ENCODE measurements at regions not wholly inside any gene's neighbourhood (a gene's known extent, or its start where the extent isn't known, plus 50 kb on each side); places are given as distances from the start of the nearest gene placed in this dataset.

GRCh38 chr15:80308002-80308401 lies 56.0 kb upstream of the CTXND1 start:
- DNase-seq: no peak

DNA sequence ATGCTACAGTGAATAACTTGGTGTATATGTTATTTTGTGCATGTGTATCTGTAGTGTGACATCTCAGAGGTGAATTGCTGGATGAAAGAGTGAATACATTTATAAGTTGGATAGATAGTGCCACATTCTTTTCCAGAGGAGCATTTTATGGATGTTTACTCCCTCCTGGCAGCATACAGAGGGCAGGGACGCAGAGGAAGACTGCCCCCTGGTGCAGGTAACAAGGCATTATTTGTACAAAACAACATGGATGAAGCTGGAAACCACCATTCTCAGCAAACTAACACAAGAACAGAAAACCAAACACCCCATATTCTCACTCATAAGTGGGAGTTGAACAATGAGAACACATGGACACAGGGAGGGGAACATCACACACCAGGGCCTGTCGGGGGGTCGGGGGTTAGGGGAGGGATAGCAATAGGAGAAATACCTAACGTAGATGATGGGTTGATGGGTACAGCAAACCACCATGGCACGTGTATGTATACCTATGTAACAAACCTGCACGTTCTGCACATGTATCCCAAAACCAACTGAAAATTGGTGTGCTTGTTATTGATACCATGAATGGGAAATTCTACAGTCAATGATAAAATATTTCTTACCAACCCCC lies 57.9 kb upstream of the CTXND1 start:
- DNase-seq: peak in 1 of 2 experiments; percentile 1

GRCh38 chr15:80310776-80311175 lies 58.8 kb upstream of the CTXND1 start:
- no peak for DNase-seq

DNA sequence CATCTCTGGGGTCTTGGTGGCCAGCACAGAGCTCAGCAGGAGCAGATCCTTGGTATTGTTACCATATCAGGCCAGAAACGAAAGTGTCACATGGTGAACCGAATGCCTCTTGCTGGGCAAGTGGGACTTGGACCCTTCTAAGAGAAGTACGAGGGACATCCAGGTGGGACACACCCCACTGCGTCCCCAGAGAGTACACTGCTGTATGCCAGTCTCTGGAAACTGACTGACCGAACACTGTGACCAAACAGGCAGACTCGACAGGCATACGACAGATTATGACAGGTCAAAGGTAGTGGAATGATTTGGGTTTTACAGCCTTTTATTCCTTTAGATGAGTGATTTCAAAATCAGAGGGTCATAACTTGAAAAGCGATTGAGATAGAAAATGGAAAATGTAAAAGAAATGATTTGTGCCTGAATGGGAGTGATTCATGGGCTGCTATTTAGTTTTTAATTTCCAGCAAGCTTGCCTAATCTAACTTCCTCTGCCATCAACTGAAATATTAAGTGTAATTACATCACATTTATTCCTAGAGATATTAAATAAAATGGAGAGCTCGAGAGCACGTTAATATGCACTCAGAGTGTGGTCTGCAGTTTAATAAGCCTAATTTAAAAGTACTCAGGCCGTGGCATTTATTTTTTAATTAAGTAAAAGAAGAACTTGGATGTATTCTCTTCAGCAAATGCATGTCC lies 63.4 kb upstream of the CTXND1 start:
- no peak for DNase-seq

GRCh38 chr15:80317389-80318182 lies 65.6 kb upstream of the CTXND1 start:
- no peak for DNase-seq

DNA sequence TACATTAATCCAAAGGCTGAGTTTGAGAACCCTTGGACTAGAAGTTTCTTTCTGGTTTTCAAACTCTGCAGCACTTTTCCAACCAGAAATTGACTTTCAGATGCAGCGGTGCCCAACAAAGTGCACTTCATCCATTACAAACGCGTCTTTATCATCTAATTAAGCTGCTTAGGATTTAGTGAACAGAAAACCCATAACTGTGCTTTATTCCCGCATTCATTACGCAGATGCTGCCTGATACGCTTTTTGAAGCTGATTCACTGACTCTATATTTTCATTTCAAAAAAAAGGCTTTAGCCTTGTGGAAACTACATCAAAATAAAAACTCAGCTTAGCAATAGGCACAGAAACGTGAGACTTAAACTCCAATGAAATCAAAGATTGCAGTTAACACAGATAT lies 69.8 kb upstream of the CTXND1 start:
- DNase-seq: no peak

- DNase-seq: no peak
These were observed 71.3 kb upstream of the CTXND1 start for GRCh38 chr15:80323285-80323684.

DNA sequence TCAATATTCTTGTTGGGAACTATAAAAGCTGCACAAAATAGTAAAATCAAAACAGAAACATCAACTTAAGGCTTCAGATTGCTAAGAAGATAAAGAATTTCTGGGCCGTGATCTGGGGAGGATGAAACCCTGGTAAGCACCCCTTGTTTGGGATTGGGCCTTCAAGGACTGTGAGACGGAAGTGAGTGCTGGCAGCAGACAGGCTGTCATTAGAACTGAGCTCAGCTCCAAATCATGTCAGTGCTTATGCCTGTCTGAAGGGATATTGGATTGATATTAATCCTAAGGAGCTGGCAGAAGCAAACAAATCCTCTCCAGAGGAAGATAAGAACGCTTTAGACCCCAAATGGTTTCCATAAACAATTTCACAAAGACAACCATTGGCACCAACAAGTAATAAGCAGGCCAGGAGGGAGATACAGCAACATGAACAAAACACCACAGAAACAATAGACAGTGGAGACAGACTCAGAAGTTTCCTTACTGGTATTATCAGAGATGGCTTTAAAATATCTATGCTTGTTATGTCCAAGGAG lies 72.6 kb upstream of the CTXND1 start:
- no peak for DNase-seq

GRCh38 chr15:80325206-80325605 lies 73.2 kb upstream of the CTXND1 start:
- DNase-seq: no peak

- DNase-seq: no peak
These were observed 74.3 kb upstream of the CTXND1 start for GRCh38 chr15:80326270-80326669.

GRCh38 chr15:80328496-80328895 lies 75.7 kb upstream of the ARNT2 start:
- no peak for DNase-seq

DNA sequence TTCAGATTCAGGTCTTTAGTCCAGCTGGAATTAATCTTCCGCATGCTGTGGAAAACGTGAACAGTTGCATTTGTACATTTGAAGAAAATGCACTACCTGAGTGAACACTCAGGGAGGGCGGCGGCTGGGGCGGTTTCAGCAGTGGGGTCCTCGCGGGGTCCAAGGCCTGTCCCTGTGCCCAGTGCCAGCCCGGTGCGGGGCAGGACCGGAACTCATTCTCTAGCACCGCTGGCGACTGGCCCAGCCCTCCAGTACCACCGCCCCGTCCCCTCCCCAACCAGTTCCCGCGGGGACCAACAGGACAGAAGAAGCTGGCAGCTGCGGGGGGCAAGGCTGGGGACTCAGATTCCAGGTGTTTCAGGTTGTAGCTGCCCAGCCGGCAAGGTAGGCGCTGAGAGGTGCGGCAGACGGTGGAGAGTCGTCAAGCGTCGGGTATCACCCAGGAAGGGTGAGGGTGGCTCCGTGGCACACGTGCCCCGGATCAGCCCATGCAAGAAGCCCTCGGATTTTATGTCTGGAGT lies 72.2 kb upstream of the ARNT2 start:
- DNase-seq: no peak

DNA sequence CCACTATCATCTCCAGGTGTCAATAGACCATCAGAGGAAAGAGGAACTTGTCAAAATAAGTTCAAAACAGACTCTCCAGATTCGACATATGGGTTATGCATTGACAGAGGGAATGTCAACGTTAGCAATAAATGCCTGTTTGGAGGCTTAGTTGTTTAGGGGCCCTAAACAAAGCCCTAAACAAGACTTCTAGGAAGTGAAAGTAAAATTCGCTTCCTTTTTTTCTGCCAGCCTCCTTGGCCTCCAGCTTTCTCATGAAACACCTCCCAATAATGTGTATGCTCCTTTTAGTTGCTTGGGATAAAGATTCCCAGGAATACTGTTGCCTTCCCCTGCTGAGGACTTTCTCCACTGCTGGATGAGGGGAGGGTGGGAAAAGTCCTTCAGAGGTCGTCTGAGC lies 70.9 kb upstream of the ARNT2 start:
- DNase-seq: no peak

DNA sequence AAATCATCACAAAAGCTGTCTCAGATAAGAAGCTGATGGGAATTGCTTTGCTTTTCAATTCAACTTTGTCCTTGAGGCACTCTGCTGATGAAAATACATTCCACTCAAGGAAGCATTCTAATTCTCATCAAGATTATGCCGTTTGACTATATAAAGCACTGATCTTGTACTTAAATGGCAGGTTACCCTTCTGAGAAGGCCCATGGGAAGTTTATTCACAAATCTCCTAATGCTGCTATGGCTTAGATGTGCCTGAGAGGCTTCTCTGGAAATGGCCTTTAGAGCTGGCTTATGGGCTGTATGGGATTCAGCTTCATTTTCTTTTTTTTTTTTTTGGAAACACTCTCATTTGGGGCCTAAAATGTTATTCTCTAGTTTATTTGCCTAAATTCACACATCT lies 69.7 kb upstream of the ARNT2 start:
- no peak for DNase-seq

DNA sequence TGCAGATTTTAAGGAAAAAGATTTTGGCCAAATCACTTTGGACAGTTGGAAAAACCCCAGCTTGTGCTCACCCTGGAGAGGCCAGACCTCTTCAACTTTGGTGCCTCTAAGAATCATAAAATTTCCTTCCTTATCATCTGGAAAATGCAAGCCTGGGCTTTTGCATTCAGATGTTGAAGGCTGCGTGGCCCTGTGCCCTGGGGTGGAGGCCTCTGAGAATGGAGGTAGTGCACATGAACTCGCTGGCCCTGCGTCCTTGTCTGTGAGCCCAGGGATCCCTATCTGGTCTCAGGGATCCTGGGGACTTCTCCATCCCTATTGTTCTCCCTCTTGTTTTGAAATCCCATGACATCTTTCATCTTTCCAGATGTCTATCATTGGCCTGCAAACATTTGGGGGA lies 64.6 kb upstream of the ARNT2 start:
- no peak for DNase-seq

DNA sequence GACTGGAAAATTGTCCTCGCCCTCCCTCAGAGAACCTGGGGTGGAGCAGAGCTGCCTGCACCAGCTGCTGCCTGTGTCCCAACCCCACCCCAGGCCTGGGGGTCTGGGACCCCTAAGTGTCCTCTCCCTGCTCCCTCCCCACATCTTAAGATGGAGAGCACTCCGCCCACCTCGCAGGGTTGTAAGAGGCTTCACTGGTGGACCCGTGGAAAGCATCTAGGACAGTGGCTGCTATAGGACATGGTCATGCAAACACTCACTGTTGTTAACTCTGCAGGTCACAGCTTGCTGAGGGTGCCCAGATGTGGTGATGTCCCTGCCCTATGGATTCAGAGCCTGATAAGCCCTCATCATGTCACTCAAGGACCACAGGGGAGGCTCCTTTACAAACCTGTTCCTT lies 62.0 kb upstream of the ARNT2 start:
- no peak for DNase-seq

GRCh38 chr15:80343554-80343992 lies 60.6 kb upstream of the ARNT2 start:
- DNase-seq: no peak

- DNase-seq: no peak
These were observed 53.1 kb upstream of the ARNT2 start for GRCh38 chr15:80350941-80351610.
